Cardiac muscle cell (in vitro differentiated cells and primary cell): ENCODE measurements at regions not wholly inside any gene's neighbourhood (a gene's known extent, or its start where the extent isn't known, plus 50 kb on each side); places are given as distances from the start of the nearest gene placed in this dataset.

Experiments used
- DNase-seq, 2 donors: peaks; one replicate each; pipeline versions ENCODE4 v3.0.0 to v3.0.0-alpha.2; 2010 to 2017; ENCODE audit warnings: low read depth in 1 of 2, low spot score in 1 of 2
- H3K27ac ChIP-seq: fragments of 200-600 bp; sonication (generic); 2 replicates; pipeline ENCODE4 v1.5.1; 2016
- H3K27me3 ChIP-seq: fragments of 200-600 bp; sonication (generic); 2 replicates; pipeline ENCODE4 v1.6.0; 2016; ENCODE audit warnings: control low read depth
- H3K36me3 ChIP-seq: fragments of 200-600 bp; sonication (generic); 2 replicates; pipeline ENCODE4 v1.5.1; 2016; ENCODE audit warnings: control low read depth
- H3K4me1 ChIP-seq: fragments of 200-600 bp; sonication (generic); 2 replicates; pipeline ENCODE4 v1.8.1; 2017; ENCODE audit warnings: low read depth, mild to moderate bottlenecking, mixed run types
- H3K4me3 ChIP-seq: fragments of 200-600 bp; sonication (generic); 2 replicates; pipeline ENCODE4 v1.5.1; 2016; ENCODE audit warnings: mild to moderate bottlenecking
- H3K9me3 ChIP-seq: fragments of 200-600 bp; sonication (generic); 2 replicates; pipeline ENCODE4 v1.5.1; 2017; ENCODE audit warnings: low read depth, mild to moderate bottlenecking, control low read depth
- CTCF ChIP-seq: IDR thresholded peaks from 2 replicates; pipeline ENCODE4 v1.5.1; 2012; ENCODE audit warnings: low read depth, mild to moderate bottlenecking, low read length

GRCh38 chr2:181334158-181334826 lies 122.9 kb upstream of the ITGA4 start:
- DNase-seq: no peak
- TF ChIP-seq CTCF: no peak
- H3K9me3 ChIP-seq: no peaks in the 10 kb centered on the region
- no peaks in the 10 kb centered on the region for H3K27me3 ChIP-seq
- no peak overlapping the region for H3K27ac ChIP-seq
- no peak overlapping the region for H3K4me3 ChIP-seq
- H3K4me1 ChIP-seq: no peaks in the 10 kb centered on the region
- no peaks in the 10 kb centered on the region for H3K36me3 ChIP-seq

- Histone ChIP-seq H3K4me1 (no peaks in the 10 kb centered on the region), H3K36me3 (no peaks in the 10 kb centered on the region), H3K4me3 (no peak overlapping the region), H3K27ac (no peak overlapping the region), H3K9me3 (no peaks in the 10 kb centered on the region), H3K27me3 (no peaks in the 10 kb centered on the region)
- no peak for DNase-seq
- TF ChIP-seq CTCF: no peak
Measured at GRCh38 chr2:181340891-181341290, 116.3 kb upstream of the ITGA4 start.

- Histone ChIP-seq H3K36me3 (no peaks in the 10 kb centered on the region), H3K4me1 (no peaks in the 10 kb centered on the region), H3K9me3 (no peaks in the 10 kb centered on the region), H3K4me3 (no peak overlapping the region), H3K27me3 (no peaks in the 10 kb centered on the region), H3K27ac (no peak overlapping the region)
- no peak for DNase-seq
- no peak for TF ChIP-seq CTCF
Measured at GRCh38 chr2:181341855-181342600, 115.2 kb upstream of the ITGA4 start.

- no peaks in the 10 kb centered on the region for H3K9me3 ChIP-seq
- H3K27ac ChIP-seq: no peak overlapping the region
- no peaks in the 10 kb centered on the region for H3K27me3 ChIP-seq
- no peak for TF ChIP-seq CTCF
- no peak for DNase-seq
- H3K36me3 ChIP-seq: no peaks in the 10 kb centered on the region
- H3K4me1 ChIP-seq: no peaks in the 10 kb centered on the region
- H3K4me3 ChIP-seq: no peak overlapping the region
Measured at GRCh38 chr2:181348107-181348837, 108.9 kb upstream of the ITGA4 start.

GRCh38 chr2:181352158-181352557 lies 105.0 kb upstream of the ITGA4 start:
- H3K4me3 ChIP-seq: no peak overlapping the region
- no peaks in the 10 kb centered on the region for H3K9me3 ChIP-seq
- H3K27me3 ChIP-seq: no peaks in the 10 kb centered on the region
- H3K27ac ChIP-seq: no peak overlapping the region
- H3K36me3 ChIP-seq: no peaks in the 10 kb centered on the region
- DNase-seq: no peak
- no peaks in the 10 kb centered on the region for H3K4me1 ChIP-seq
- TF ChIP-seq CTCF: no peak
